Activated CD4-positive, alpha-beta memory T cell treated with anti-CD3 and anti-CD28 coated beads, Interleukin-2, amount 10 ng/mL, durations not matched to agents 7 days and 5 days (primary cell): ENCODE measurements at regions not wholly inside any gene's neighbourhood (a gene's known extent, or its start where the extent isn't known, plus 50 kb on each side); places are given as distances from the start of the nearest gene placed in this dataset.

Source experiments
- CTCF ChIA-PET: fragments of 350-600 bp; sonication (Branson Sonifier 250); formaldehyde crosslinking; loops from one replicate; lab custom pipeline; 2021; ENCODE audit warnings: antibody characterized with exemption, inconsistent platforms; lab: Charles Lee
- POLR2A ChIA-PET: fragments of 350-600 bp; sonication (Branson Sonifier 250); formaldehyde crosslinking; loops from one replicate; lab custom pipeline; 2021; ENCODE audit warnings: antibody characterized with exemption; lab: Charles Lee
- DNase-seq: peaks from one replicate; pipeline ENCODE4 v3.0.0-alpha.2; 2020
- H3K27ac Mint-ChIP-seq: one replicate; pipeline ENCODE4 v1.8.0; 2021; ENCODE audit warnings: mild to moderate bottlenecking, mixed read lengths
- H3K27me3 Mint-ChIP-seq: one replicate; pipeline ENCODE4 v1.8.0; 2021; ENCODE audit warnings: mixed read lengths
- H3K36me3 Mint-ChIP-seq: one replicate; pipeline ENCODE4 v1.8.0; 2021; ENCODE audit warnings: low read depth, mixed read lengths
- H3K4me1 Mint-ChIP-seq: one replicate; pipeline ENCODE4 v1.8.0; 2021; ENCODE audit warnings: mixed read lengths
- H3K4me3 Mint-ChIP-seq: one replicate; pipeline ENCODE4 v1.8.0; 2021; ENCODE audit warnings: mild to moderate bottlenecking, mixed read lengths
- H3K9me3 Mint-ChIP-seq: one replicate; pipeline ENCODE4 v1.8.0; 2021; ENCODE audit warnings: mixed read lengths

- Mint-ChIP-seq H3K27ac (no peak overlapping the region), H3K4me3 (no peak overlapping the region), H3K27me3 (no peaks in the 10 kb centered on the region), H3K36me3 (no peaks in the 10 kb centered on the region), H3K9me3 (no peaks in the 10 kb centered on the region), H3K4me1 (no peaks in the 10 kb centered on the region)
- ChIA-PET POLR2A (no interaction called here), CTCF (no interaction called here)
- DNase-seq: no peak
These were observed 260.3 kb upstream of the TNC start for GRCh38 chr9:115378241-115378640.

- H3K27ac Mint-ChIP-seq: no peak overlapping the region
- H3K4me3 Mint-ChIP-seq: no peak overlapping the region
- ChIA-PET CTCF (no interaction called here), POLR2A (no interaction called here)
- H3K36me3 Mint-ChIP-seq: no peaks in the 10 kb centered on the region
- DNase-seq: no peak
- no peaks in the 10 kb centered on the region for H3K27me3 Mint-ChIP-seq
- H3K4me1 Mint-ChIP-seq: no peaks in the 10 kb centered on the region
- H3K9me3 Mint-ChIP-seq: no peaks in the 10 kb centered on the region
These were observed 260.8 kb upstream of the TNC start for GRCh38 chr9:115378758-115379157.

GRCh38 chr9:115379719-115380118 is 261.8 kb upstream of the TNC start:
- no peak overlapping the region for H3K4me3 Mint-ChIP-seq
- H3K36me3 Mint-ChIP-seq: no peaks in the 10 kb centered on the region
- no peaks in the 10 kb centered on the region for H3K4me1 Mint-ChIP-seq
- DNase-seq: no peak
- ChIA-PET CTCF (no interaction called here), POLR2A (no interaction called here)
- H3K27ac Mint-ChIP-seq: no peak overlapping the region
- no peaks in the 10 kb centered on the region for H3K27me3 Mint-ChIP-seq
- peaks cover 2% of the 10 kb centered on the region for H3K9me3 Mint-ChIP-seq

GRCh38 chr9:115382865-115383264 is 264.9 kb upstream of the TNC start:
- POLR2A ChIA-PET: no interaction called here
- Mint-ChIP-seq H3K27ac (no peak overlapping the region), H3K4me3 (no peak overlapping the region), H3K4me1 (no peaks in the 10 kb centered on the region), H3K9me3 (peaks cover 2% of the 10 kb centered on the region), H3K27me3 (no peaks in the 10 kb centered on the region), H3K36me3 (no peaks in the 10 kb centered on the region)
- CTCF ChIA-PET: no interaction called here
- no peak for DNase-seq

GRCh38 chr9:115385383-115386122 is 267.6 kb upstream of the TNC start:
- Mint-ChIP-seq H3K36me3 (no peaks in the 10 kb centered on the region), H3K4me3 (no peak overlapping the region), H3K9me3 (peaks cover 2% of the 10 kb centered on the region), H3K27me3 (no peaks in the 10 kb centered on the region), H3K4me1 (no peaks in the 10 kb centered on the region), H3K27ac (no peak overlapping the region)
- CTCF ChIA-PET: no interaction called here
- no peak for DNase-seq
- POLR2A ChIA-PET: no interaction called here

- Mint-ChIP-seq H3K4me3 (no peak overlapping the region), H3K9me3 (peaks cover 2% of the 10 kb centered on the region), H3K27ac (no peak overlapping the region), H3K27me3 (no peaks in the 10 kb centered on the region), H3K36me3 (no peaks in the 10 kb centered on the region), H3K4me1 (no peaks in the 10 kb centered on the region)
- no peak for DNase-seq
- CTCF ChIA-PET: no interaction called here
- POLR2A ChIA-PET: no interaction called here
These were observed 269.2 kb upstream of the TNC start for GRCh38 chr9:115386963-115387770.

- H3K36me3 Mint-ChIP-seq: no peaks in the 10 kb centered on the region
- H3K27me3 Mint-ChIP-seq: no peaks in the 10 kb centered on the region
- no peaks in the 10 kb centered on the region for H3K4me1 Mint-ChIP-seq
- CTCF ChIA-PET: no interaction called here
- H3K9me3 Mint-ChIP-seq: no peaks in the 10 kb centered on the region
- H3K27ac Mint-ChIP-seq: no peak overlapping the region
- H3K4me3 Mint-ChIP-seq: no peak overlapping the region
- POLR2A ChIA-PET: no interaction called here
- DNase-seq: no peak
These were observed 273.3 kb upstream of the TNC start for GRCh38 chr9:115391168-115391825.

GRCh38 chr9:115393976-115394775 is 276.2 kb upstream of the TNC start:
- Mint-ChIP-seq H3K4me3 (no peak overlapping the region), H3K36me3 (no peaks in the 10 kb centered on the region), H3K9me3 (no peaks in the 10 kb centered on the region), H3K27ac (no peak overlapping the region), H3K27me3 (no peaks in the 10 kb centered on the region), H3K4me1 (no peaks in the 10 kb centered on the region)
- DNase-seq: no peak
- POLR2A ChIA-PET: no interaction called here
- CTCF ChIA-PET: no interaction called here

GRCh38 chr9:115395511-115396021 is 277.6 kb upstream of the TNC start:
- no peak overlapping the region for H3K27ac Mint-ChIP-seq
- no peaks in the 10 kb centered on the region for H3K27me3 Mint-ChIP-seq
- POLR2A ChIA-PET: no interaction called here
- no peak overlapping the region for H3K4me3 Mint-ChIP-seq
- H3K9me3 Mint-ChIP-seq: no peaks in the 10 kb centered on the region
- H3K36me3 Mint-ChIP-seq: no peaks in the 10 kb centered on the region
- DNase-seq: no peak
- CTCF ChIA-PET: no interaction called here
- no peaks in the 10 kb centered on the region for H3K4me1 Mint-ChIP-seq

GRCh38 chr9:115396071-115396529 is 278.1 kb upstream of the TNC start:
- no peaks in the 10 kb centered on the region for H3K4me1 Mint-ChIP-seq
- no peaks in the 10 kb centered on the region for H3K27me3 Mint-ChIP-seq
- no peaks in the 10 kb centered on the region for H3K9me3 Mint-ChIP-seq

GRCh38 chr9:115397591-115398312 is 279.8 kb upstream of the TNC start:
- POLR2A ChIA-PET: no interaction called here

More at GRCh38 chr9:115396071-115396529, 278.1 kb upstream of the TNC start:
- no peak overlapping the region for H3K4me3 Mint-ChIP-seq
- H3K27ac Mint-ChIP-seq: no peak overlapping the region
- DNase-seq: no peak
- H3K36me3 Mint-ChIP-seq: no peaks in the 10 kb centered on the region
- ChIA-PET POLR2A (no interaction called here), CTCF (no interaction called here)

GRCh38 chr9:115398313-115398650 is 280.3 kb upstream of the TNC start:
- no peaks in the 10 kb centered on the region for H3K4me1 Mint-ChIP-seq
- POLR2A ChIA-PET: no interaction called here
- no peak overlapping the region for H3K4me3 Mint-ChIP-seq

More at GRCh38 chr9:115397591-115398312, 279.8 kb upstream of the TNC start:
- Mint-ChIP-seq H3K36me3 (no peaks in the 10 kb centered on the region), H3K9me3 (no peaks in the 10 kb centered on the region), H3K4me1 (no peaks in the 10 kb centered on the region), H3K4me3 (no peak overlapping the region), H3K27me3 (no peaks in the 10 kb centered on the region), H3K27ac (no peak overlapping the region)
- CTCF ChIA-PET: no interaction called here
- DNase-seq: no peak

More at GRCh38 chr9:115398313-115398650, 280.3 kb upstream of the TNC start:
- no peak for DNase-seq
- Mint-ChIP-seq H3K36me3 (no peaks in the 10 kb centered on the region), H3K9me3 (no peaks in the 10 kb centered on the region), H3K27me3 (no peaks in the 10 kb centered on the region), H3K27ac (no peak overlapping the region)
- CTCF ChIA-PET: no interaction called here
